Panc1 (cell line): ENCODE measurements at regions not wholly inside any gene's neighbourhood (a gene's known extent, or its start where the extent isn't known, plus 50 kb on each side); places are given as distances from the start of the nearest gene placed in this dataset.

ENCODE experiments used
- SIN3A ChIP-seq: IDR thresholded peaks from 2 replicates; pipeline ENCODE4 v1.6.1; 2012; ENCODE audit warnings: low read depth, mild to moderate bottlenecking, low read length, moderate library complexity, borderline replicate concordance; ENCODE audit not compliant: insufficient read depth
- TCF7L2 ChIP-seq: IDR thresholded peaks from 2 replicates; pipeline ENCODE4 v1.6.1; 2011; ENCODE audit warnings: mild to moderate bottlenecking, low read depth, low read length, inconsistent platforms

- TF ChIP-seq SIN3A (no peak), TCF7L2 (no peak)
Measured at GRCh38 chr16:31664683-31665482, 137.2 kb downstream of the AHSP start.
